Stimulated activated CD4-positive, alpha-beta T cell treated with anti-CD3 and anti-CD28 coated beads, Interleukin-12 subunit alpha, Interleukin-12 subunit beta, amount 100 ng/mL, for 48 hours (primary cell): ENCODE measurements at regions not wholly inside any gene's neighbourhood (a gene's known extent, or its start where the extent isn't known, plus 50 kb on each side); places are given as distances from the start of the nearest gene placed in this dataset.

Source experiments
- DNase-seq, 3 donors: peaks; one replicate each; pipeline ENCODE4 v3.0.0-alpha.2; 2020; ENCODE audit warnings: low read depth in 2 of 3, low spot score in 1 of 3

- DNase-seq: no peak
These were observed 1216.3 kb upstream of the ADGRL3 start for GRCh38 chr4:59983852-59984251.

- no peak for DNase-seq
These were observed 1212.8 kb upstream of the ADGRL3 start for GRCh38 chr4:59987289-59987688.

- no peak for DNase-seq
These were observed 1206.0 kb upstream of the ADGRL3 start for GRCh38 chr4:59994118-59994517.

GRCh38 chr4:60002603-60003337 lies 1197.4 kb upstream of the ADGRL3 start:
- DNase-seq: no peak

- DNase-seq: no peak
These were observed 1186.5 kb upstream of the ADGRL3 start for GRCh38 chr4:60013464-60014184.

GRCh38 chr4:60016971-60017370 lies 1183.2 kb upstream of the ADGRL3 start:
- no peak for DNase-seq

- DNase-seq: no peak
These were observed 1180.9 kb upstream of the ADGRL3 start for GRCh38 chr4:60019180-60019579.

- DNase-seq: no peak
These were observed 1180.2 kb upstream of the ADGRL3 start for GRCh38 chr4:60019946-60020345.

- DNase-seq: no peak
These were observed 1179.7 kb upstream of the ADGRL3 start for GRCh38 chr4:60020389-60020788.

- no peak for DNase-seq
These were observed 1166.3 kb upstream of the ADGRL3 start for GRCh38 chr4:60033826-60034225.

GRCh38 chr4:60034361-60034760 lies 1165.8 kb upstream of the ADGRL3 start:
- DNase-seq: no peak

- DNase-seq: no peak
These were observed 1160.2 kb upstream of the ADGRL3 start for GRCh38 chr4:60039908-60040307.

- DNase-seq: no peak
These were observed 1157.9 kb upstream of the ADGRL3 start for GRCh38 chr4:60042231-60042652.

- DNase-seq: no peak
These were observed 1157.2 kb upstream of the ADGRL3 start for GRCh38 chr4:60042941-60043340.

- no peak for DNase-seq
These were observed 1121.1 kb upstream of the ADGRL3 start for GRCh38 chr4:60078984-60079383.

- no peak for DNase-seq
These were observed 1118.3 kb upstream of the ADGRL3 start for GRCh38 chr4:60081839-60082238.

GRCh38 chr4:60088807-60089486 lies 1111.2 kb upstream of the ADGRL3 start:
- no peak for DNase-seq

GRCh38 chr4:60089546-60090273 lies 1110.4 kb upstream of the ADGRL3 start:
- no peak for DNase-seq

- no peak for DNase-seq
These were observed 1103.5 kb upstream of the ADGRL3 start for GRCh38 chr4:60096676-60097075.

- no peak for DNase-seq
These were observed 1083.5 kb upstream of the ADGRL3 start for GRCh38 chr4:60116592-60116991.

- DNase-seq: no peak
These were observed 1082.3 kb upstream of the ADGRL3 start for GRCh38 chr4:60117726-60118323.
